WTC11 (cell line): ENCODE measurements at regions not wholly inside any gene's neighbourhood (a gene's known extent, or its start where the extent isn't known, plus 50 kb on each side); places are given as distances from the start of the nearest gene placed in this dataset.
A peak's percentile ranks its signal among the peaks of the same experiment; 100 is the strongest.
"Not testable (repeated sequence)": the region's sequence is repeated elsewhere in the genome, so short reads cannot be mapped to it uniquely, and the experiment has no call there.

Experiments
- ATAC-seq: fragments of 200-7000 bp; cut with Tn5 transposase; 2 replicates; pipeline ENCODE4 v1.10.0; 2021; ENCODE audit warnings: mild to moderate bottlenecking, moderate library complexity
- CTCF ChIA-PET: fragments of 300-600 bp; sonication (Branson Sonifier 250); formaldehyde crosslinking; loops from one replicate; lab custom pipeline; 2021; ENCODE audit warnings: antibody characterized with exemption; lab: Charles Lee
- POLR2A ChIA-PET: fragments of 350-600 bp; sonication (Branson Sonifier 250); formaldehyde crosslinking; loops from one replicate; lab custom pipeline; 2021; ENCODE audit warnings: antibody characterized with exemption; lab: Charles Lee
- DNase-seq: peaks from one replicate; pipeline ENCODE4 v3.0.0; 2021; ENCODE audit warnings: low spot score
- H3K27ac Mint-ChIP-seq: 2 replicates; pipeline ENCODE4 v1.8.0; 2021; ENCODE audit warnings: mixed read lengths
- H3K27me3 Mint-ChIP-seq: 2 replicates; pipeline ENCODE4 v1.8.0; 2021; ENCODE audit warnings: low read depth, mild to moderate bottlenecking, moderate library complexity, mixed read lengths
- H3K36me3 Mint-ChIP-seq: 2 replicates; pipeline ENCODE4 v1.8.0; 2021; ENCODE audit warnings: mixed read lengths
- H3K4me1 Mint-ChIP-seq: 2 replicates; pipeline ENCODE4 v1.8.0; 2022; ENCODE audit warnings: mixed read lengths
- H3K4me3 Mint-ChIP-seq: 2 replicates; pipeline ENCODE4 v1.8.0; 2021; ENCODE audit warnings: mild to moderate bottlenecking, moderate library complexity, mixed read lengths
- H3K9me3 Mint-ChIP-seq: 2 replicates; pipeline ENCODE4 v1.8.0; 2021; ENCODE audit warnings: mixed read lengths
- ATF2 ChIP-seq: sonication (generic); formaldehyde crosslinking; IDR thresholded peaks from 2 replicates; pipeline ENCODE4 v1.8.1; 2022; ENCODE audit warnings: low read depth, missing genetic modification reagents, borderline replicate concordance
- E2F5 ChIP-seq: sonication (generic); formaldehyde crosslinking; IDR thresholded peaks from 2 replicates; pipeline ENCODE4 v1.8.1; 2022; ENCODE audit warnings: mild to moderate bottlenecking, moderate library complexity, missing genetic modification reagents
- ELF4 ChIP-seq: sonication (generic); formaldehyde crosslinking; IDR thresholded peaks from 2 replicates; pipeline ENCODE4 v1.8.1; 2022; ENCODE audit warnings: low read depth, mild to moderate bottlenecking, moderate library complexity, missing genetic modification reagents
- FOXP1 ChIP-seq: sonication (generic); formaldehyde crosslinking; IDR thresholded peaks from 2 replicates; pipeline ENCODE4 v1.8.0; 2022; ENCODE audit warnings: missing genetic modification reagents, mild to moderate bottlenecking, moderate library complexity, borderline replicate concordance
- GTF2I ChIP-seq: fragments of 250-450 bp; sonication (Bioruptor Pico); conservative IDR thresholded peaks from 2 replicates; pipeline ENCODE4 v1.4.0; 2021; ENCODE audit warnings: mild to moderate bottlenecking
- MLX ChIP-seq: sonication (generic); formaldehyde crosslinking; IDR thresholded peaks from 2 replicates; pipeline ENCODE4 v1.8.1; 2023; ENCODE audit warnings: mild to moderate bottlenecking, missing genetic modification reagents, moderate library complexity
- OVOL2 ChIP-seq: fragments of 250-450 bp; sonication (Bioruptor Pico); IDR thresholded peaks from 2 replicates; pipeline ENCODE4 v1.9.0; 2021; ENCODE audit warnings: mild to moderate bottlenecking, borderline replicate concordance
- SMAD4 ChIP-seq: sonication (generic); formaldehyde crosslinking; IDR thresholded peaks from 2 replicates; pipeline ENCODE4 v1.8.0; 2022; ENCODE audit warnings: mild to moderate bottlenecking, missing genetic modification reagents
- TCF7 ChIP-seq: sonication (generic); formaldehyde crosslinking; IDR thresholded peaks from 2 replicates; pipeline ENCODE4 v1.8.0; 2022; ENCODE audit warnings: mild to moderate bottlenecking, low read depth, missing genetic modification reagents, moderate library complexity
- ZNF232 ChIP-seq: sonication (generic); formaldehyde crosslinking; IDR thresholded peaks from 2 replicates; pipeline ENCODE4 v1.8.0; 2022; ENCODE audit warnings: mild to moderate bottlenecking, missing genetic modification reagents
- ZNF416 ChIP-seq: fragments of 250-450 bp; sonication (Bioruptor Pico); IDR thresholded peaks from 2 replicates; pipeline ENCODE4 v1.9.0; 2021; ENCODE audit warnings: mild to moderate bottlenecking, inconsistent platforms
- ZNF423 ChIP-seq: fragments of 250-450 bp; sonication (Bioruptor Pico); IDR thresholded peaks from 2 replicates; pipeline ENCODE4 v2.1.2; 2022; ENCODE audit warnings: mild to moderate bottlenecking, moderate library complexity
- TF ChIP-seq, protein P1 (sequence below): fragments of 200-600 bp; IDR thresholded peaks from 2 replicates; pipeline ENCODE4 v1.8.0; 2022; ENCODE audit warnings: antibody characterized with exemption
- TF ChIP-seq, protein P2 (sequence below): sonication (generic); formaldehyde crosslinking; IDR thresholded peaks from 2 replicates; pipeline ENCODE4 v1.8.1; 2022; ENCODE audit warnings: low read depth, mild to moderate bottlenecking, moderate library complexity, missing genetic modification reagents, borderline replicate concordance
- TF ChIP-seq, protein P3 (sequence below): fragments of 250-450 bp; sonication (Bioruptor Pico); IDR thresholded peaks from 2 replicates; pipeline ENCODE4 v1.9.0; 2021; ENCODE audit warnings: moderate library complexity, mild to moderate bottlenecking, inconsistent platforms, borderline replicate concordance
- TF ChIP-seq, protein P4 (sequence below): fragments of 250-450 bp; sonication (Bioruptor Pico); conservative IDR thresholded peaks from 2 replicates; pipeline ENCODE4 v1.9.0; 2021; ENCODE audit warnings: mild to moderate bottlenecking

DNA sequence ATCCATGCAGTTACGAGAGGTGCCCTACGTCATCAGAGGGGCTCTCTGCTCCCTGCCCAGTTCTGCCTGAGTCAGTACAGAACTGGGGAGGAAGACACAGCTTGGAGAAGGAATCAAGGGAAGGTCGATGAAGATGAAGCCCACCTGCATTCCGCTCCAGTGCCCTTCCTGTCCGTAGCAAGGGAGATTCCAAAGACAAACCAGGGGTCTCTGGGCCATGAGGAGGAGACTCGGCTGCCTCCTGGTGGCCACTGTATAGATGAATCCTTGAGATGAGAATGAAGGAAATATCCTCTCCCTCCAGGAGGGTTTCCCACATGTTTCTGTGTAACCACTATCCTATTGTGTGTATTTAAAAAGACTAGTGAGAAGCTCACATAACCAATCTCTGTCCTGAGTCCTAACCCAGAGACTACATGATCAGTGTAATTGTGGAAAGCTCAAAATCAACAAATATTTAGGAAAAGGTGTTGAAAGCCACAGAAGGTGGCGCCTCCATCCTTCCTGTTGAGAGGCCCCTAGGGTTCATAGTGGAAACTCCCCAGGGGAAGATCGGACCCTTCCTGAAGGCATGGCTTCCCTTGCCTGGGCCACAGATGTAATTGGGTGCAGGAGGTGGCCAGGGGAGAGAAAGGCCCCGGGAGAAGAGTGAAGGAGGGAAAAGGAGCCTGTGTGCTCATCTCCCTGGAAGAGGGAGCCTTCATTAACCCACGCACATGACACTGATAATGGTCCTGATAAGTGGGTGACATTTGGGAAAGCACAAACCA lies 67.0 kb upstream of the LYZL2 start:
- TF ChIP-seq, protein P1, sequence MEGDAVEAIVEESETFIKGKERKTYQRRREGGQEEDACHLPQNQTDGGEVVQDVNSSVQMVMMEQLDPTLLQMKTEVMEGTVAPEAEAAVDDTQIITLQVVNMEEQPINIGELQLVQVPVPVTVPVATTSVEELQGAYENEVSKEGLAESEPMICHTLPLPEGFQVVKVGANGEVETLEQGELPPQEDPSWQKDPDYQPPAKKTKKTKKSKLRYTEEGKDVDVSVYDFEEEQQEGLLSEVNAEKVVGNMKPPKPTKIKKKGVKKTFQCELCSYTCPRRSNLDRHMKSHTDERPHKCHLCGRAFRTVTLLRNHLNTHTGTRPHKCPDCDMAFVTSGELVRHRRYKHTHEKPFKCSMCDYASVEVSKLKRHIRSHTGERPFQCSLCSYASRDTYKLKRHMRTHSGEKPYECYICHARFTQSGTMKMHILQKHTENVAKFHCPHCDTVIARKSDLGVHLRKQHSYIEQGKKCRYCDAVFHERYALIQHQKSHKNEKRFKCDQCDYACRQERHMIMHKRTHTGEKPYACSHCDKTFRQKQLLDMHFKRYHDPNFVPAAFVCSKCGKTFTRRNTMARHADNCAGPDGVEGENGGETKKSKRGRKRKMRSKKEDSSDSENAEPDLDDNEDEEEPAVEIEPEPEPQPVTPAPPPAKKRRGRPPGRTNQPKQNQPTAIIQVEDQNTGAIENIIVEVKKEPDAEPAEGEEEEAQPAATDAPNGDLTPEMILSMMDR: peak; percentile 33; the same call in 1 of the 2 replicates
- POLR2A ChIA-PET, H3K27ac Mint-ChIP-seq, H3K27me3 Mint-ChIP-seq, H3K36me3 Mint-ChIP-seq, H3K9me3 Mint-ChIP-seq, DNase-seq, H3K4me3 Mint-ChIP-seq: not testable (repeated sequence)
- peaks cover 31% of the 10 kb centered on the region for H3K4me1 Mint-ChIP-seq
- CTCF ChIA-PET: interaction anchor here (0.8 to 3.3 kb wide), 4 partner anchors 9 to 88 kb away, joined by 4 to 18 read pairs (median 6); no protein-coding TSS in a partner anchor
- ATAC-seq: peak; percentile 82

DNA sequence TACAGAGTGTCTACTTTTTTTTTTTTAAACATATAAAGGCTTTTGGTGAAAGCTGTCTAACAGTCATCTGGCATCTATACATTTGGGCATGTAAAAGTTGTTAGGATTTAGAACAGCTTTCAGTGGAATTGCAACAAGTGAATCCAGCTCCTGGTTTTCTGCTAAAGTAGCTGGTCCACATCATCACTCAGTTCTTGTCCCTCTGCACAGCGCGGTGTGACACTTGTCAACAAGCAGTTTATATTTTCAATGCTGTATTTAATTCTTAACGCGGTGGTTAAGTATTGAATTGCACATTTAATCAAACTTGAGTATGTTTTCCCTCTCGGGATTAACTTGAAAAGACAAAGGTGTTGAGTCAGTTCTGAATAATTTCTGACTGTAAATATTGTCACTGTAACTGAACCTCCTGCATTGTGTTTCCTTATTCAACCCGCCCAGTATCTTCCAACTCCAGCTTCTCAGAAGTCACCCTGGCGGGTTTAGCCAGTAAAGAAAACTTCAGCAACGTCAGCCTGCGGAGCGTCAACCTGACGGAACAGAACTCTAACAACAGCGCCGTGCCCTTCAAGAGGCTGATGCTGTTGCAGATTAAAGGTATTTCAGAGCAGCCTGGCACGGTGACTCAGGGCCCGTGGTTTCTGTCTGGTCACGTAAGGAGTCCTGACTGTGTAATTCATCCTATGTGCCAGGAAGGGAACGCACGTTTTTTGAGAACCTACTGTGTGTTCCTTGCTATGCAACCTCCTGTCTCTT lies 66.1 kb upstream of the LYZL2 start:
- H3K27ac Mint-ChIP-seq, H3K27me3 Mint-ChIP-seq, DNase-seq, ATAC-seq, H3K36me3 Mint-ChIP-seq, POLR2A ChIA-PET, H3K9me3 Mint-ChIP-seq, H3K4me3 Mint-ChIP-seq: not testable (repeated sequence)
- CTCF ChIA-PET: interaction anchor here (0.8 to 3.3 kb wide), 4 partner anchors 8 to 89 kb away, joined by 4 to 18 read pairs (median 6); no protein-coding TSS in a partner anchor
- peaks cover 34% of the 10 kb centered on the region for H3K4me1 Mint-ChIP-seq

DNA sequence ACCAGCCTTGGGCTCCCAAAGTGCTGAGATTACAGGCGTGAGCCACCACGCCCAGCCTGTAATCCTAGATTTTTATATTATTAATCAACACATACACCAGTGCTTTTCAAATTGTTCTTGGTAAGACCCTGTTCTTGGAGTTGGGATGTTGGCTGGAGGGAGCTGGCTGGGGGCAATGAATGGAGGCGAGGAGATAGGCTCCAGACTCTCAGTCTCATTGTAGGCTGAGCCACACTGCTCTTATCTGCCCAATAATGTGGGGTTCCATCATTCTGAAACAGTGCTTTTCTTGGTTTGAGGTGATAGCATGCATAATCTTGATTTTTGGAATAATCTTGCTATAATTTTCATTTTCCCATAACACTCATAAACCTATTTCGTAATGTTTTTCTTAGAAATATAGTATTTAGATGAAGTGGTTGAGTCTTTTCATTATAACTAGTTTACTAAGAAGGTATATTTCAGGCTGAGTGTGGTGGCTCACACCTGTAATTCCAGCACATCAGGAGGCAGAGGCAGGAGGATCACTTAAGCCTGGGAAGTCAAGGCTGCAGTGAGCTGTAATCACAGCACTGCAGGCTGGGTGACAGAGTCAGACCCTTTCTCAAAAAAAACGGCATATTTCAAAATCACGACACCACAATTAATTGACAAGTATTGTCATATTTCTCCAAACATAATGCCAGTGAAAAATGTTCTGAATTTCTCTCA lies 65.1 kb upstream of the LYZL2 start:
- Mint-ChIP-seq H3K27me3 (no peaks in the 10 kb centered on the region), H3K9me3 (no peaks in the 10 kb centered on the region)
- POLR2A ChIA-PET: no interaction called here
- TF ChIP-seq TCF7 (CRISPR knock-in tag) (no peak), MLX (no peak), ATF2 (CRISPR knock-in tag) (no peak), SMAD4 (CRISPR knock-in tag) (no peak), E2F5 (CRISPR knock-in tag) (no peak), ZNF232 (CRISPR knock-in tag) (no peak), GTF2I (CRISPR knock-in tag) (no peak), FOXP1 (CRISPR knock-in tag) (no peak), ZNF416 (CRISPR knock-in tag) (no peak), ELF4 (CRISPR knock-in tag) (no peak), ZNF423 (no peak), OVOL2 (CRISPR knock-in tag) (no peak)
- TF ChIP-seq, protein P2, sequence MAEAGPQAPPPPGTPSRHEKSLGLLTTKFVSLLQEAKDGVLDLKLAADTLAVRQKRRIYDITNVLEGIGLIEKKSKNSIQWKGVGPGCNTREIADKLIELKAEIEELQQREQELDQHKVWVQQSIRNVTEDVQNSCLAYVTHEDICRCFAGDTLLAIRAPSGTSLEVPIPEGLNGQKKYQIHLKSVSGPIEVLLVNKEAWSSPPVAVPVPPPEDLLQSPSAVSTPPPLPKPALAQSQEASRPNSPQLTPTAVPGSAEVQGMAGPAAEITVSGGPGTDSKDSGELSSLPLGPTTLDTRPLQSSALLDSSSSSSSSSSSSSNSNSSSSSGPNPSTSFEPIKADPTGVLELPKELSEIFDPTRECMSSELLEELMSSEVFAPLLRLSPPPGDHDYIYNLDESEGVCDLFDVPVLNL (CRISPR knock-in tag): no peak
- TF ChIP-seq, protein P3, sequence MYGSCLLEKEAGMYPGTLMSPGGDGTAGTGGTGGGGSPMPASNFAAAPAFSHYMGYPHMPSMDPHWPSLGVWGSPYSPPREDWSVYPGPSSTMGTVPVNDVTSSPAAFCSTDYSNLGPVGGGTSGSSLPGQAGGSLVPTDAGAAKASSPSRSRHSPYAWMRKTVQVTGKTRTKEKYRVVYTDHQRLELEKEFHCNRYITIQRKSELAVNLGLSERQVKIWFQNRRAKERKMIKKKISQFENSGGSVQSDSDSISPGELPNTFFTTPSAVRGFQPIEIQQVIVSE: no peak
- TF ChIP-seq, protein P4, sequence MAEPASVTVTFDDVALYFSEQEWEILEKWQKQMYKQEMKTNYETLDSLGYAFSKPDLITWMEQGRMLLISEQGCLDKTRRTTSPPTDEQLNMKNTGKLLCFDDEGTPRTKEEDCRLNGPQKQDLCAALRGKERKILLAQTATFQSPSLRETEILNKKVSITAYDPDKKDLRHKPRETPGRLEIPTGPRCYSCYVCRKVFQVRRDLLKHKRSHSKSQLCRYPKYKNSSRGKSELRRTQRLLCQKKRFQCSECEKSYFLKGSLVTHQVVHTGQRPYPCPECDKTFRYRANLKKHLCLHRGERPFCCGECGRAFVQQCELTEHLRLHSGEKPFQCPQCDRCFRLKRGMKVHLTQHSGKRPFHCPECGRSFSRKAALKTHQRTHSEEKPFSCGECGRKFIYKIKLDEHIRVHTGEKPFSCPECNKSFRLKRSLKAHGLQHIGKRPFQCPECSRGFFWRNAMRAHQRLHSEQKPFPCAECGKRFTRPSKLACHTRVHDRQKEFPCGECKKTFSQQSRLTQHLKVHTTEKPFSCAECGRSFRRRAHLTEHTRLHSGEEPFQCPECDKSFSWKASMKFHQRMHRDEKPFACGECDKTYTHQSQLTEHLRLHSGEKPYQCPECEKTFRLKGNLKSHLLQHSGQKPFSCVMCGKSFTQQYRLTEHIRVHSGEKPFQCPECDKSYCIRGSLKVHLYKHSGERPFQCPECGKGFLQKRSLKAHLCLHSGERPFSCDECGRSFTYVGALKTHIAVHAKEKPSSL (CRISPR knock-in tag): no peak

More for the DNA sequence above, 65.1 kb upstream of the LYZL2 start:
- H3K27ac Mint-ChIP-seq: no peak overlapping the region
- CTCF ChIA-PET: no interaction called here
- no peak overlapping the region for H3K4me3 Mint-ChIP-seq
- peaks cover 27% of the 10 kb centered on the region for H3K4me1 Mint-ChIP-seq
- no peak for DNase-seq
- no peaks in the 10 kb centered on the region for H3K36me3 Mint-ChIP-seq
- ATAC-seq: no peak
